ENCODE measurements at regions not wholly inside any gene's neighbourhood (a gene's known extent, or its start where the extent isn't known, plus 50 kb on each side); places are given as distances from the start of the nearest gene placed in this dataset.

DNA sequence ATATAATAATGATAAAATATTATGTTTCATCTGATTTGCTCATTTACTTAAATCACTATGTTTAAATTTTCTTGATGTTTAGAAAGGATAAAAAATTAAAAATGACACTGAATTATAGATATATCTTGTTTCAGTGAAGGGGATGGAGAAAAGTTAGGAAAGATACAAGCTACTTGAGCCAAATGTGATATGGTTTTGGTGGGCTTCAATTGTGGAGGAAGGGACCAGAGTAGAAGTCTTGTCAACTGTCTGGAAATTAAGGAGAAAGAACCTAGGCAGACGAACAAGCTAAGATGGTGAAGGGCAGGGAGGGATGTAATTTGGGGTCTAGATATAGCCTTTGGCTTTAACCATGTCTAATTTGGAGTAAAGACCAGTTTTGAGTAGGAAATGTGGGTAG lies 186.4 kb upstream of the MMS22L start:
- no peak overlapping the region for H3K4me3 ChIP-seq
- no peaks in the 10 kb centered on the region for H3K79me2 ChIP-seq (ENCODE audit: low read depth)
- H3K9ac ChIP-seq, result no peak overlapping the region
- DNase-seq (ENCODE audit: low spot score), result no peak
- H3K4me3 Mint-ChIP-seq, result no peak overlapping the region
- H3K4me1 Mint-ChIP-seq, result peaks cover 16% of the 10 kb centered on the region
- no peak for TF ChIP-seq EZH2 (IDR thresholded peaks at IDR 0.05)
- TF ChIP-seq, protein P1, sequence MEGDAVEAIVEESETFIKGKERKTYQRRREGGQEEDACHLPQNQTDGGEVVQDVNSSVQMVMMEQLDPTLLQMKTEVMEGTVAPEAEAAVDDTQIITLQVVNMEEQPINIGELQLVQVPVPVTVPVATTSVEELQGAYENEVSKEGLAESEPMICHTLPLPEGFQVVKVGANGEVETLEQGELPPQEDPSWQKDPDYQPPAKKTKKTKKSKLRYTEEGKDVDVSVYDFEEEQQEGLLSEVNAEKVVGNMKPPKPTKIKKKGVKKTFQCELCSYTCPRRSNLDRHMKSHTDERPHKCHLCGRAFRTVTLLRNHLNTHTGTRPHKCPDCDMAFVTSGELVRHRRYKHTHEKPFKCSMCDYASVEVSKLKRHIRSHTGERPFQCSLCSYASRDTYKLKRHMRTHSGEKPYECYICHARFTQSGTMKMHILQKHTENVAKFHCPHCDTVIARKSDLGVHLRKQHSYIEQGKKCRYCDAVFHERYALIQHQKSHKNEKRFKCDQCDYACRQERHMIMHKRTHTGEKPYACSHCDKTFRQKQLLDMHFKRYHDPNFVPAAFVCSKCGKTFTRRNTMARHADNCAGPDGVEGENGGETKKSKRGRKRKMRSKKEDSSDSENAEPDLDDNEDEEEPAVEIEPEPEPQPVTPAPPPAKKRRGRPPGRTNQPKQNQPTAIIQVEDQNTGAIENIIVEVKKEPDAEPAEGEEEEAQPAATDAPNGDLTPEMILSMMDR (IDR thresholded peaks at IDR 0.05), result no peak
- TF ChIP-seq EZH2phosphoT487 (IDR thresholded peaks at IDR 0.05), result no peak
- H3K27me3 ChIP-seq, result no peaks in the 10 kb centered on the region
- no peak overlapping the region for H3K27ac ChIP-seq
- no peaks in the 10 kb centered on the region for H3K9me3 ChIP-seq (ENCODE audit: low read depth)
- H3K27me3 Mint-ChIP-seq (ENCODE audit: insufficient read depth, low read depth), result no peaks in the 10 kb centered on the region
- no peak overlapping the region for H3K4me2 ChIP-seq
- H3K9me3 Mint-ChIP-seq, result no peaks in the 10 kb centered on the region
- no peaks in the 10 kb centered on the region for H3K36me3 ChIP-seq
- H3K36me3 Mint-ChIP-seq, result no peaks in the 10 kb centered on the region
- no peak overlapping the region for H3K27ac Mint-ChIP-seq
- H4K20me1 ChIP-seq (ENCODE audit: low read depth), result no peaks in the 10 kb centered on the region
- peaks cover 21% of the 10 kb centered on the region for H3K4me1 ChIP-seq
- H2AFZ ChIP-seq (replicated peaks), result no peak overlapping the region
- H3F3A ChIP-seq (ENCODE audit: low read depth), result peaks cover 27% of the 10 kb centered on the region

DNA sequence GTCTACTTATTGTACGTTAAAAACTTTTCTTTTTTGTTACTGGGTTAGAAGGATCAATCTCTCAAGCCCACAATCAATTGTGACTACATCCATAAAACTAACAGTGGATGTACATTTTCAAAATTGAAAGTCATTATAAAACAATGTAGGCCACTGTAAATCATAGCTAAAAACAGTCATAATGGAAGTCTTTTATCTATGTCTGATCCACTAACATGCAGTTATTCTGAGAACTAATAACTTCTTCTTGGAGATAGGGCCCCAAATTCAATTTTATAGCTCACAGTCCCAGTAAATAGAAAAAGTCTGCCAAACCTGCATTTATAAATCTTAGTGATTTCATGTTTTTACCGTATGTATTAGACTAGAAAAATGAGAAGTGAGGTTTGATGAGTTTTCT lies 187.3 kb upstream of the MMS22L start:
- Histone ChIP-seq H3K4me3 (no peak overlapping the region), H3K4me2 (no peak overlapping the region), H3K27me3 (no peaks in the 10 kb centered on the region), H3K36me3 (no peaks in the 10 kb centered on the region), H3K79me2 (ENCODE audit: low read depth) (no peaks in the 10 kb centered on the region), H3K27ac (no peak overlapping the region), H3K4me1 (peaks cover 21% of the 10 kb centered on the region), H3K9ac (no peak overlapping the region), H4K20me1 (ENCODE audit: low read depth) (no peaks in the 10 kb centered on the region), H3F3A (ENCODE audit: low read depth) (peaks cover 19% of the 10 kb centered on the region), H3K9me3 (ENCODE audit: low read depth) (no peaks in the 10 kb centered on the region), H2AFZ (replicated peaks) (no peak overlapping the region)
- H3K9me3 Mint-ChIP-seq, result no peaks in the 10 kb centered on the region
- TF ChIP-seq EZH2 (IDR thresholded peaks at IDR 0.05) (no peak), EZH2phosphoT487 (IDR thresholded peaks at IDR 0.05) (no peak)
- TF ChIP-seq, protein P1 (IDR thresholded peaks at IDR 0.05), result no peak
- no peaks in the 10 kb centered on the region for H3K27me3 Mint-ChIP-seq (ENCODE audit: insufficient read depth, low read depth)
- H3K36me3 Mint-ChIP-seq, result no peaks in the 10 kb centered on the region
- H3K27ac Mint-ChIP-seq, result no peak overlapping the region
- H3K4me3 Mint-ChIP-seq, result no peak overlapping the region
- peaks cover 14% of the 10 kb centered on the region for H3K4me1 Mint-ChIP-seq
- no peak for DNase-seq (ENCODE audit: low spot score)

DNA sequence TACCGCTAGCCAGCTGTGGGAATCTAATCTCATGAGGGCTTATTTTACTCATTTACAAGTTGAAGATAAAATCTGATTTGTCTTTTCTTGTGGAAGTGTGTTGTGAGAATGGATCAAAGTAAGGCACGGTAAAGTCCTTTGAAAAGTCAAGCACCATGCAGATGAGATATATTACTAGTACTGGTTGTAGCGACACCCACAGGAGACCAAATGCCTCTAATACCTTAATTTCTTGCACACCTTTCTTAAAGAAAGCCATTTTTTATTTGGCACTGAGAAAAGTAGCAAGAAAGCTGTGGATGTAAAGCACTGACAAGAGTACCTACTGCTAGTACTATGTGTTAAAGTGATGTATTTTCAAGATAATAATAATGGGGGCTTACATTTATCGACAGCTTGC lies 191.0 kb upstream of the MMS22L start:
- H3K79me2 ChIP-seq (ENCODE audit: low read depth), result no peaks in the 10 kb centered on the region
- no peaks in the 10 kb centered on the region for H4K20me1 ChIP-seq (ENCODE audit: low read depth)
- no peaks in the 10 kb centered on the region for H3K36me3 Mint-ChIP-seq
- H3K4me1 ChIP-seq, result no peaks in the 10 kb centered on the region
- TF ChIP-seq, protein P1 (IDR thresholded peaks at IDR 0.05), result no peak
- TF ChIP-seq EZH2 (IDR thresholded peaks at IDR 0.05) (no peak), EZH2phosphoT487 (IDR thresholded peaks at IDR 0.05) (no peak)
- no peak overlapping the region for H3K4me3 ChIP-seq
- no peak overlapping the region for H3K4me2 ChIP-seq
- H3K27ac Mint-ChIP-seq, result no peak overlapping the region
- no peaks in the 10 kb centered on the region for H3F3A ChIP-seq (ENCODE audit: low read depth)
- no peaks in the 10 kb centered on the region for H3K27me3 ChIP-seq
- no peak overlapping the region for H2AFZ ChIP-seq (replicated peaks)
- DNase-seq (ENCODE audit: low spot score), result no peak
- peaks cover 5% of the 10 kb centered on the region for H3K9me3 Mint-ChIP-seq
- H3K36me3 ChIP-seq, result no peaks in the 10 kb centered on the region
- H3K27ac ChIP-seq, result no peak overlapping the region
- H3K4me3 Mint-ChIP-seq, result no peak overlapping the region
- no peaks in the 10 kb centered on the region for H3K9me3 ChIP-seq (ENCODE audit: low read depth)
- no peak overlapping the region for H3K9ac ChIP-seq
- H3K27me3 Mint-ChIP-seq (ENCODE audit: insufficient read depth, low read depth), result no peaks in the 10 kb centered on the region
- peaks cover 3% of the 10 kb centered on the region for H3K4me1 Mint-ChIP-seq

Data from neural progenitor cell (in vitro differentiated cells).